ENCODE measurements at regions not wholly inside any gene's neighbourhood (a gene's known extent, or its start where the extent isn't known, plus 50 kb on each side); places are given as distances from the start of the nearest gene placed in this dataset.

GRCh38 chr10:4436103-4436502 lies 389.9 kb upstream of the AKR1E2 start:
- H3K4me3 ChIP-seq (ENCODE audit: insufficient read depth, low read depth, low read length): no peak overlapping the region
- H3K27ac Mint-ChIP-seq (ENCODE audit: unreplicated experiment): no peak overlapping the region
- H3K4me3 Mint-ChIP-seq (ENCODE audit: unreplicated experiment): no peak overlapping the region
- H3K27me3 Mint-ChIP-seq (ENCODE audit: low read depth, unreplicated experiment): no peaks in the 10 kb centered on the region
- H3K4me1 Mint-ChIP-seq (ENCODE audit: low read depth, unreplicated experiment): peaks cover 12% of the 10 kb centered on the region
- FAIRE-seq: no peak
- H3K4me1 ChIP-seq (ENCODE audit: insufficient read depth, low read length): peaks cover 9% of the 10 kb centered on the region
- no peak overlapping the region for H3K27ac ChIP-seq (ENCODE audit: low read depth, low read length)
- no peaks in the 10 kb centered on the region for H3K9me3 Mint-ChIP-seq (ENCODE audit: unreplicated experiment)
- H3K36me3 ChIP-seq (ENCODE audit: insufficient read depth, low read length): no peaks in the 10 kb centered on the region
- TF ChIP-seq CTCF (IDR thresholded peaks at IDR 0.05; ENCODE audit: insufficient read depth, low read depth, low read length) (no peak), EZH2 (IDR thresholded peaks at IDR 0.05; ENCODE audit: insufficient read depth, low read length) (no peak)
- no peaks in the 10 kb centered on the region for H3K36me3 Mint-ChIP-seq (ENCODE audit: low read depth, unreplicated experiment)
- no peak overlapping the region for H3K9ac ChIP-seq (ENCODE audit: low read length)
- H3K9me3 ChIP-seq (ENCODE audit: insufficient read depth, low read depth, low read length): no peaks in the 10 kb centered on the region
- DNase-seq (ENCODE audit: low read depth): no peak
- H3K4me2 ChIP-seq (ENCODE audit: low read length): no peak overlapping the region
- H3K79me2 ChIP-seq (ENCODE audit: insufficient read depth, low read length): no peaks in the 10 kb centered on the region
- H4K20me1 ChIP-seq (ENCODE audit: insufficient read depth, low read length): no peaks in the 10 kb centered on the region
- H3K27me3 ChIP-seq (ENCODE audit: insufficient read depth, low read length): no peaks in the 10 kb centered on the region
- no peak overlapping the region for H2AFZ ChIP-seq (ENCODE audit: low read depth, low read length)

GRCh38 chr10:4434516-4435071 lies 391.4 kb upstream of the AKR1E2 start:
- Histone ChIP-seq H4K20me1 (ENCODE audit: insufficient read depth, low read length) (no peaks in the 10 kb centered on the region), H3K9ac (ENCODE audit: low read length) (no peak overlapping the region), H3K9me3 (ENCODE audit: insufficient read depth, low read depth, low read length) (no peaks in the 10 kb centered on the region), H3K4me1 (ENCODE audit: insufficient read depth, low read length) (peaks cover 11% of the 10 kb centered on the region), H3K79me2 (ENCODE audit: insufficient read depth, low read length) (no peaks in the 10 kb centered on the region), H3K4me3 (ENCODE audit: insufficient read depth, low read depth, low read length) (no peak overlapping the region), H3K27me3 (ENCODE audit: insufficient read depth, low read length) (no peaks in the 10 kb centered on the region), H3K36me3 (ENCODE audit: insufficient read depth, low read length) (no peaks in the 10 kb centered on the region), H3K27ac (ENCODE audit: low read depth, low read length) (no peak overlapping the region), H3K4me2 (ENCODE audit: low read length) (no peak overlapping the region), H2AFZ (ENCODE audit: low read depth, low read length) (no peak overlapping the region)
- H3K36me3 Mint-ChIP-seq (ENCODE audit: low read depth, unreplicated experiment): no peaks in the 10 kb centered on the region
- H3K4me3 Mint-ChIP-seq (ENCODE audit: unreplicated experiment): no peak overlapping the region
- DNase-seq (ENCODE audit: low read depth) (no peak), FAIRE-seq (no peak)
- TF ChIP-seq CTCF (IDR thresholded peaks at IDR 0.05; ENCODE audit: insufficient read depth, low read depth, low read length) (no peak), EZH2 (IDR thresholded peaks at IDR 0.05; ENCODE audit: insufficient read depth, low read length) (no peak)
- peaks cover 17% of the 10 kb centered on the region for H3K4me1 Mint-ChIP-seq (ENCODE audit: low read depth, unreplicated experiment)
- no peak overlapping the region for H3K27ac Mint-ChIP-seq (ENCODE audit: unreplicated experiment)
- no peaks in the 10 kb centered on the region for H3K9me3 Mint-ChIP-seq (ENCODE audit: unreplicated experiment)
- H3K27me3 Mint-ChIP-seq (ENCODE audit: low read depth, unreplicated experiment): no peaks in the 10 kb centered on the region

- no peak for DNase-seq (ENCODE audit: low read depth)
- Histone ChIP-seq H3K27ac (ENCODE audit: low read depth, low read length) (no peak overlapping the region), H3K4me1 (ENCODE audit: insufficient read depth, low read length) (peaks cover 11% of the 10 kb centered on the region), H3K27me3 (ENCODE audit: insufficient read depth, low read length) (no peaks in the 10 kb centered on the region), H3K4me2 (ENCODE audit: low read length) (no peak overlapping the region), H3K36me3 (ENCODE audit: insufficient read depth, low read length) (no peaks in the 10 kb centered on the region), H3K9me3 (ENCODE audit: insufficient read depth, low read depth, low read length) (no peaks in the 10 kb centered on the region), H4K20me1 (ENCODE audit: insufficient read depth, low read length) (no peaks in the 10 kb centered on the region), H3K79me2 (ENCODE audit: insufficient read depth, low read length) (no peaks in the 10 kb centered on the region), H3K4me3 (ENCODE audit: insufficient read depth, low read depth, low read length) (no peak overlapping the region), H3K9ac (ENCODE audit: low read length) (no peak overlapping the region), H2AFZ (ENCODE audit: low read depth, low read length) (no peak overlapping the region)
- H3K27ac Mint-ChIP-seq (ENCODE audit: unreplicated experiment): no peak overlapping the region
- no peaks in the 10 kb centered on the region for H3K9me3 Mint-ChIP-seq (ENCODE audit: unreplicated experiment)
- H3K4me3 Mint-ChIP-seq (ENCODE audit: unreplicated experiment): no peak overlapping the region
- H3K27me3 Mint-ChIP-seq (ENCODE audit: low read depth, unreplicated experiment): no peaks in the 10 kb centered on the region
- FAIRE-seq: no peak
- H3K36me3 Mint-ChIP-seq (ENCODE audit: low read depth, unreplicated experiment): no peaks in the 10 kb centered on the region
- TF ChIP-seq EZH2 (IDR thresholded peaks at IDR 0.05; ENCODE audit: insufficient read depth, low read length) (no peak), CTCF (IDR thresholded peaks at IDR 0.05; ENCODE audit: insufficient read depth, low read depth, low read length) (no peak)
- H3K4me1 Mint-ChIP-seq (ENCODE audit: low read depth, unreplicated experiment): peaks cover 17% of the 10 kb centered on the region
Observed at GRCh38 chr10:4434105-4434504, 391.9 kb upstream of the AKR1E2 start.
